ENCODE measurements at regions not wholly inside any gene's neighbourhood (a gene's known extent, or its start where the extent isn't known, plus 50 kb on each side); places are given as distances from the start of the nearest gene placed in this dataset.
A peak's percentile ranks its signal among the peaks of the same experiment; 100 is the strongest.

- DNase-seq = no peak
These were observed 215.6 kb downstream of the FSCB start for GRCh38 chr14:44291366-44291915.

GRCh38 chr14:44287858-44288257, 219.2 kb downstream of the FSCB start:
- no peak for DNase-seq

GRCh38 chr14:44286201-44286600, 220.9 kb downstream of the FSCB start:
- no peak for DNase-seq

- DNase-seq = no peak
These were observed 223.2 kb downstream of the FSCB start for GRCh38 chr14:44283836-44284235.

- no peak for DNase-seq
These were observed 227.7 kb downstream of the FSCB start for GRCh38 chr14:44279357-44279756.

- DNase-seq = no peak
These were observed 235.4 kb downstream of the FSCB start for GRCh38 chr14:44271637-44272036.

- no peak for DNase-seq
These were observed 236.1 kb downstream of the FSCB start for GRCh38 chr14:44271006-44271405.

GRCh38 chr14:44265246-44265645, 241.8 kb downstream of the FSCB start:
- DNase-seq = no peak

- no peak for DNase-seq
These were observed 291.4 kb downstream of the FSCB start for GRCh38 chr14:44215660-44216059.

GRCh38 chr14:44211718-44212117, 295.4 kb downstream of the FSCB start:
- DNase-seq = no peak

GRCh38 chr14:44204061-44204835, 302.8 kb downstream of the FSCB start:
- DNase-seq = no peak

- no peak for DNase-seq
These were observed 326.1 kb downstream of the FSCB start for GRCh38 chr14:44180975-44181374.

GRCh38 chr14:44170556-44170955, 336.5 kb downstream of the FSCB start:
- no peak for DNase-seq

GRCh38 chr14:44170101-44170500, 337.0 kb downstream of the FSCB start:
- DNase-seq = no peak

GRCh38 chr14:44168566-44168965, 338.5 kb downstream of the FSCB start:
- no peak for DNase-seq

- DNase-seq = no peak
These were observed 340.5 kb downstream of the FSCB start for GRCh38 chr14:44166611-44167010.

- no peak for DNase-seq
These were observed 341.1 kb downstream of the FSCB start for GRCh38 chr14:44165936-44166335.

- no peak for DNase-seq
These were observed 341.8 kb downstream of the FSCB start for GRCh38 chr14:44165286-44165685.

- no peak for DNase-seq
These were observed 343.1 kb downstream of the FSCB start for GRCh38 chr14:44163946-44164345.

- DNase-seq = no peak
These were observed 344.9 kb downstream of the FSCB start for GRCh38 chr14:44162197-44162596.

- no peak for DNase-seq
These were observed 352.2 kb downstream of the FSCB start for GRCh38 chr14:44154874-44155273.

- DNase-seq = no peak
These were observed 352.6 kb downstream of the FSCB start for GRCh38 chr14:44154446-44154845.

- DNase-seq = no peak
These were observed 355.8 kb downstream of the FSCB start for GRCh38 chr14:44151130-44151820.

- DNase-seq = peak; percentile 30
These were observed 357.5 kb downstream of the FSCB start for GRCh38 chr14:44149597-44149996.
